DOHH2 (cell line): ENCODE measurements at regions not wholly inside any gene's neighbourhood (a gene's known extent, or its start where the extent isn't known, plus 50 kb on each side); places are given as distances from the start of the nearest gene placed in this dataset.

Experiments
- H3F3A ChIP-seq: fragments of 200-600 bp; sonication (generic), shearing (Covaris generic); 2 replicates; pipeline ENCODE4 v1.6.0; 2016; ENCODE audit warnings: antibody characterized with exemption, mild to moderate bottlenecking; ENCODE audit not compliant: control insufficient read depth, insufficient read depth
- H3K27ac ChIP-seq: fragments of 200-600 bp; sonication (generic); 2 replicates; pipeline ENCODE4 v1.5.1; 2014; ENCODE audit warnings: low read depth, mild to moderate bottlenecking, low read length, moderate library complexity
- H3K27me3 ChIP-seq: fragments of 200-600 bp; sonication (generic); 2 replicates; pipeline ENCODE4 v1.6.1; 2014; ENCODE audit warnings: mild to moderate bottlenecking, low read length, mixed read lengths; ENCODE audit not compliant: control insufficient read depth
- H3K36me3 ChIP-seq: fragments of 200-600 bp; sonication (generic); 2 replicates; pipeline ENCODE4 v1.6.1; 2014; ENCODE audit warnings: mild to moderate bottlenecking, low read length, moderate library complexity, mixed read lengths; ENCODE audit not compliant: control insufficient read depth
- H3K4me1 ChIP-seq: fragments of 200-600 bp; sonication (generic); 2 replicates; pipeline ENCODE4 v1.6.1; 2014; ENCODE audit warnings: mild to moderate bottlenecking, low read length, mixed read lengths; ENCODE audit not compliant: control insufficient read depth
- H3K4me2 ChIP-seq: fragments of 200-600 bp; sonication (generic); 2 replicates; pipeline ENCODE4 v1.6.0; 2014; ENCODE audit warnings: mild to moderate bottlenecking, low read length, moderate library complexity
- H3K4me3 ChIP-seq: fragments of 200-600 bp; sonication (generic); 2 replicates; pipeline ENCODE4 v1.5.1; 2014; ENCODE audit warnings: mild to moderate bottlenecking, low read length, mixed read lengths
- H3K79me2 ChIP-seq: fragments of 200-600 bp; sonication (generic); 2 replicates; pipeline ENCODE4 v1.6.1; 2014; ENCODE audit warnings: mild to moderate bottlenecking, low read length, mixed read lengths; ENCODE audit not compliant: control insufficient read depth
- H3K9me2 ChIP-seq: fragments of 200-600 bp; sonication (generic); replicated peaks from 2 replicates; pipeline ENCODE4 v1.6.1; 2014; ENCODE audit warnings: mild to moderate bottlenecking, low read length, mixed read lengths; ENCODE audit not compliant: control insufficient read depth
- H3K9me3 ChIP-seq: fragments of 200-600 bp; sonication (generic); 2 replicates; pipeline ENCODE4 v1.6.1; 2014; ENCODE audit warnings: antibody characterized with exemption, low read length, mixed read lengths; ENCODE audit not compliant: control insufficient read depth, insufficient read depth
- H4K20me1 ChIP-seq: fragments of 200-600 bp; sonication (generic); 2 replicates; pipeline ENCODE4 v1.6.0; 2014; ENCODE audit warnings: low read depth, mild to moderate bottlenecking, antibody characterized with exemption, low read length, moderate library complexity; ENCODE audit not compliant: control insufficient read depth, insufficient read depth
- EZH2phosphoT487 ChIP-seq: fragments of 200-600 bp; sonication (generic); IDR thresholded peaks from 2 replicates; pipeline ENCODE4 v1.6.1; 2017; ENCODE audit warnings: borderline replicate concordance, mild to moderate bottlenecking, antibody characterized with exemption, low read length, moderate library complexity, mixed read lengths
- TF ChIP-seq, protein P1 (sequence below): fragments of 200-600 bp; sonication (generic); IDR thresholded peaks from one replicate; pipeline ENCODE4 v1.5.1; 2014; ENCODE audit warnings: antibody characterized with exemption, mild to moderate bottlenecking, low read depth, low read length; ENCODE audit not compliant: poor library complexity, severe bottlenecking

DNA sequence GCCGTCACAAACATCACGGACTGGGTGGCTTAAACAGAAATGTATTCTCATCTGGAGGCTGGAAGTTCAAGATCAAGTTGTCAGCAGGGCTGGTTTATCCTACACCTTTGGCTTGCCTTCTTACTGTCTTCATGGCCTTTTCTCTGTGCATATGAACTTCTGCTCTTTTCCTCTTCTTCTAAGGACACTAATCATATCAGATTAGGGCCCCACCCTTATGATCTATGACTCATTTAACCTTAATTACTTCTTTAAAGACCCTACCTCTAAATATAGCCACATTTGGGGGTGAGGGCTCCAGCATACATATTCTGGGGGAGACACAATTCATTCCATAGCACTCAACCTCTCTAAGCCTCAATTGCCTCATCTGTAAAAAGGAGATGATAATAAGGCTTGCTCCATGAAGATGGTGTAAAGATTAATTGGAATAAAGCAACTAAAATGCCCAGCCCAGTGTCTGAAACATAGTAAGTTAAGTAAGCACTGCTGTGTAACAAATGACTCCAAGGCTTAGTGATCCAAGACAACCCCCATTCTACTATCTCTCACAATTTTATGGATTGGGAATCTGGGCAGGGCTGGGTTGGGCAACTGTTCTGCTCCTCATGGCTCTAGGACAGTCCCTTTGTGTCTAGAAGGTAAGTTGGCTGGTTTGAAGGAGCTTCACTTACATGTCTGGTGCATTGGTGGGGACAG is 119.8 kb downstream of the BANF2 start:
- H3K4me3 ChIP-seq: no peak overlapping the region
- H3K9me3 ChIP-seq: no peaks in the 10 kb centered on the region
- no peaks in the 10 kb centered on the region for H3F3A ChIP-seq
- H3K9me2 ChIP-seq: no peaks in the 10 kb centered on the region
- no peak overlapping the region for H3K27ac ChIP-seq
- no peak overlapping the region for H3K4me2 ChIP-seq
- no peaks in the 10 kb centered on the region for H4K20me1 ChIP-seq
- no peaks in the 10 kb centered on the region for H3K27me3 ChIP-seq
- H3K79me2 ChIP-seq: no peaks in the 10 kb centered on the region
- H3K4me1 ChIP-seq: no peaks in the 10 kb centered on the region
- H3K36me3 ChIP-seq: no peaks in the 10 kb centered on the region
- no peak for TF ChIP-seq EZH2phosphoT487
- TF ChIP-seq, protein P1, sequence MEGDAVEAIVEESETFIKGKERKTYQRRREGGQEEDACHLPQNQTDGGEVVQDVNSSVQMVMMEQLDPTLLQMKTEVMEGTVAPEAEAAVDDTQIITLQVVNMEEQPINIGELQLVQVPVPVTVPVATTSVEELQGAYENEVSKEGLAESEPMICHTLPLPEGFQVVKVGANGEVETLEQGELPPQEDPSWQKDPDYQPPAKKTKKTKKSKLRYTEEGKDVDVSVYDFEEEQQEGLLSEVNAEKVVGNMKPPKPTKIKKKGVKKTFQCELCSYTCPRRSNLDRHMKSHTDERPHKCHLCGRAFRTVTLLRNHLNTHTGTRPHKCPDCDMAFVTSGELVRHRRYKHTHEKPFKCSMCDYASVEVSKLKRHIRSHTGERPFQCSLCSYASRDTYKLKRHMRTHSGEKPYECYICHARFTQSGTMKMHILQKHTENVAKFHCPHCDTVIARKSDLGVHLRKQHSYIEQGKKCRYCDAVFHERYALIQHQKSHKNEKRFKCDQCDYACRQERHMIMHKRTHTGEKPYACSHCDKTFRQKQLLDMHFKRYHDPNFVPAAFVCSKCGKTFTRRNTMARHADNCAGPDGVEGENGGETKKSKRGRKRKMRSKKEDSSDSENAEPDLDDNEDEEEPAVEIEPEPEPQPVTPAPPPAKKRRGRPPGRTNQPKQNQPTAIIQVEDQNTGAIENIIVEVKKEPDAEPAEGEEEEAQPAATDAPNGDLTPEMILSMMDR: no peak

DNA sequence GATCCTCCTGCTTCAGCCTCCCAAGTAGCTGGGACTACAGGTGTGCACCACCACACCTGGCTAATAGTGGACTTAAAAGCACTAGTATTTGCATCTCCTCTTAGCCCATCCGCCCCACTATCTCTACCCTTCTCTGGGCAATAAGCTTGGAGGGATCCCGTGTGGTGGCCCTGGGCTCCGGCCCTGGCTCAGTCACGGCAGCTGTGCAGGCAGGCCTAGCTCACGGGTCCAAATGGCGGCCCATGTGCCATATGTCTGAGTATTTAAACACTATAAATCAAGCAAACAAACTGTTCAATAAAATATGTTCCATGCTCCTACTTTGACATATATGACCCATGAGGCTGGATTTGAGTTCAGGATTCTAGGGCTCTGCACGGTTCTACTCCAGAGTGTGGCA is 118.4 kb downstream of the BANF2 start:
- no peaks in the 10 kb centered on the region for H3F3A ChIP-seq
- H3K9me3 ChIP-seq: no peaks in the 10 kb centered on the region
- no peaks in the 10 kb centered on the region for H3K9me2 ChIP-seq
- no peaks in the 10 kb centered on the region for H3K79me2 ChIP-seq
- H3K36me3 ChIP-seq: no peaks in the 10 kb centered on the region
- no peaks in the 10 kb centered on the region for H3K4me1 ChIP-seq
- no peak for TF ChIP-seq EZH2phosphoT487
- TF ChIP-seq, protein P1: no peak
- no peak overlapping the region for H3K27ac ChIP-seq
- H3K4me3 ChIP-seq: no peak overlapping the region
- H3K4me2 ChIP-seq: no peak overlapping the region
- no peaks in the 10 kb centered on the region for H3K27me3 ChIP-seq
- no peaks in the 10 kb centered on the region for H4K20me1 ChIP-seq

DNA sequence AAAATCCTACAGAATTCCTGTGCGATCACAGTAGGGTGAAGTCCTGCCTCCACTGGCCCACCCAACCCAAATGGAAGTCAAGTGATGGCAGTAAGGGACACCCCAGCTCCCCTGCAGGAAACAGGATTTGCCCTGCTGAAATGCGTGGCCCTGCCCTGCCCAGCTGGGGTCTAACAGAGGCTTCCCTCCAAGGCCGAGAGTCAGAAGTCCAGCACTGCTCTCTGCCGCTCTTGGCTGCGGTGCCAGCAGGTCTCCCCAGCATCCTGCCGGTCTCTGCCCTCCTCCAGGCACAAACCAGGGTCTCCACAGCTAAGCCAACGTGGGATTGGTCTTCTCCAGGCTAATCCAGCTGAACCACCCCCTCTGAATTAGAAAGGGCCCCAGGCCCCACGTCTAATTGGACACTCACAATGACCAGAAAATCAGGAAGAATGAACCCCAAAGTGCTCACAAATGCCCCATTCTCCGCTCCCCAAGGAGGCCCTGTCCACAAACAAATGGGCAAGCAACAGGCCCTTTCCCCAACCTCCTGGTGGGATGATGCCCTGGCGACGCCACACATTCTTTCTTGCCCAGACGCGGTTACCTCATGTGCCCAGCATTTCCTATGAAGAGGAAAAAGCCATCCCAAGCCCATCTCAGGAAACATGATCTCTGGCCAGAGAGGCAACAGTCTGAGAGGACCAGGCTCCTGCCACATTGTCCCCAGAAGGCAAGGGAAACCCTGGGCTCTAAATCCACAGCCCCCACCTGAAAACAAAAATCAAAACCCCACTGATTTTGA is 117.2 kb downstream of the BANF2 start:
- Histone ChIP-seq H3K9me2 (no peaks in the 10 kb centered on the region), H3K9me3 (no peaks in the 10 kb centered on the region), H3K36me3 (no peaks in the 10 kb centered on the region), H4K20me1 (no peaks in the 10 kb centered on the region), H3K27ac (no peak overlapping the region), H3K79me2 (no peaks in the 10 kb centered on the region), H3K27me3 (no peaks in the 10 kb centered on the region), H3K4me1 (peaks cover 9% of the 10 kb centered on the region), H3K4me3 (no peak overlapping the region), H3K4me2 (no peak overlapping the region), H3F3A (peaks cover under 1% of the 10 kb centered on the region; the same call in 1 of the 2 replicates)
- TF ChIP-seq, protein P1: no peak
- TF ChIP-seq EZH2phosphoT487: no peak
